OCI-LY1 (cell line): ENCODE measurements at regions not wholly inside any gene's neighbourhood (a gene's known extent, or its start where the extent isn't known, plus 50 kb on each side); places are given as distances from the start of the nearest gene placed in this dataset.

Source experiments
- H2AFZ ChIP-seq: fragments of 200-600 bp; sonication (generic), shearing (Covaris generic); 2 replicates; pipeline ENCODE4 v1.6.0; 2014; ENCODE audit warnings: antibody characterized with exemption, mild to moderate bottlenecking, low read length
- H3F3A ChIP-seq: fragments of 200-600 bp; sonication (generic), shearing (Covaris generic); 2 replicates; pipeline ENCODE4 v1.6.0; 2014; ENCODE audit warnings: mild to moderate bottlenecking, antibody characterized with exemption, low read length, moderate library complexity; ENCODE audit not compliant: insufficient read depth
- H3K27ac ChIP-seq: fragments of 200-600 bp; sonication (generic); 2 replicates; pipeline ENCODE4 v1.5.1; 2014; ENCODE audit warnings: low read length, mixed run types, mild to moderate bottlenecking, low read depth; ENCODE audit not compliant: poor library complexity, severe bottlenecking
- H3K27me3 ChIP-seq: fragments of 200-600 bp; sonication (generic); 2 replicates; pipeline ENCODE4 v1.6.0; 2014; ENCODE audit warnings: antibody characterized with exemption, mild to moderate bottlenecking, low read length, moderate library complexity; ENCODE audit not compliant: insufficient read depth
- H3K36me3 ChIP-seq: fragments of 200-600 bp; sonication (generic); 2 replicates; pipeline ENCODE4 v1.6.1; 2014; ENCODE audit warnings: mild to moderate bottlenecking, antibody characterized with exemption, low read length, moderate library complexity, mixed read lengths; ENCODE audit not compliant: insufficient read depth
- H3K4me1 ChIP-seq: fragments of 200-600 bp; sonication (generic); 2 replicates; pipeline ENCODE4 v1.5.1; 2014; ENCODE audit warnings: mild to moderate bottlenecking, low read length, moderate library complexity; ENCODE audit not compliant: insufficient read depth, severe bottlenecking
- H3K4me2 ChIP-seq: fragments of 200-600 bp; sonication (generic), shearing (Covaris generic); 2 replicates; pipeline ENCODE4 v1.6.1; 2014; ENCODE audit warnings: low read length
- H3K4me3 ChIP-seq: fragments of 200-600 bp; sonication (generic); 2 replicates; pipeline ENCODE4 v1.5.1; 2014; ENCODE audit warnings: low read length, low read depth, mild to moderate bottlenecking, mixed read lengths; ENCODE audit not compliant: poor library complexity, severe bottlenecking
- H3K79me2 ChIP-seq: fragments of 200-600 bp; shearing (Covaris generic); 2 replicates; pipeline ENCODE4 v1.6.1; 2016; ENCODE audit warnings: mixed run types, low read length, mixed read lengths; ENCODE audit not compliant: insufficient read depth
- H3K9ac ChIP-seq: fragments of 200-600 bp; sonication (generic), shearing (Covaris generic); 2 replicates; pipeline ENCODE4 v1.6.1; 2014; ENCODE audit warnings: mild to moderate bottlenecking, low read length, mixed read lengths
- H3K9me2 ChIP-seq: fragments of 200-600 bp; sonication (generic), shearing (Covaris generic); 2 replicates; pipeline ENCODE4 v1.6.1; 2014; ENCODE audit warnings: low read depth, mild to moderate bottlenecking, low read length, mixed read lengths
- H3K9me3 ChIP-seq: fragments of 200-600 bp; shearing (Covaris generic); 2 replicates; pipeline ENCODE4 v1.6.1; 2014; ENCODE audit warnings: low read length, mixed read lengths
- H4K20me1 ChIP-seq: fragments of 200-600 bp; sonication (generic), shearing (Covaris generic); 2 replicates; pipeline ENCODE4 v1.6.0; 2016; ENCODE audit warnings: mild to moderate bottlenecking, low read length; ENCODE audit not compliant: insufficient read depth
- CTCF ChIP-seq: fragments of 200-600 bp; sonication (generic), shearing (Covaris generic); IDR thresholded peaks from 2 replicates; pipeline ENCODE4 v1.5.1; 2017; ENCODE audit warnings: mild to moderate bottlenecking, antibody characterized with exemption, low read length, moderate library complexity, mixed read lengths
- EZH2 ChIP-seq: fragments of 200-600 bp; sonication (generic), shearing (Covaris generic); IDR thresholded peaks from 2 replicates; pipeline ENCODE4 v1.8.0; 2017; ENCODE audit warnings: borderline replicate concordance, mixed run types, mild to moderate bottlenecking, antibody characterized with exemption, low read length, moderate library complexity, mixed read lengths

GRCh38 chr9:2495221-2496005 is 126.2 kb upstream of the VLDLR start:
- Histone ChIP-seq H3K9me2 (no peaks in the 10 kb centered on the region), H3K36me3 (no peaks in the 10 kb centered on the region), H3K9ac (no peak overlapping the region), H3K4me3 (no peak overlapping the region), H3F3A (no peaks in the 10 kb centered on the region), H3K27ac (no peak overlapping the region), H3K79me2 (no peaks in the 10 kb centered on the region), H2AFZ (no peak overlapping the region), H3K27me3 (no peaks in the 10 kb centered on the region), H3K4me2 (no peak overlapping the region), H4K20me1 (no peaks in the 10 kb centered on the region), H3K4me1 (peaks cover 6% of the 10 kb centered on the region), H3K9me3 (no peaks in the 10 kb centered on the region)
- no peak for TF ChIP-seq CTCF

GRCh38 chr9:2496169-2496568 is 125.4 kb upstream of the VLDLR start:
- Histone ChIP-seq H3K4me3 (no peak overlapping the region), H3F3A (no peaks in the 10 kb centered on the region)
- TF ChIP-seq EZH2 (no peak), CTCF (no peak)

GRCh38 chr9:2496934-2497333 is 124.7 kb upstream of the VLDLR start:
- Histone ChIP-seq H3K27me3 (no peaks in the 10 kb centered on the region), H3K36me3 (no peaks in the 10 kb centered on the region), H3K79me2 (no peaks in the 10 kb centered on the region), H3K4me2 (no peak overlapping the region), H2AFZ (no peak overlapping the region), H3K4me1 (peaks cover 6% of the 10 kb centered on the region), H4K20me1 (no peaks in the 10 kb centered on the region), H3K4me3 (no peak overlapping the region), H3K9me2 (no peaks in the 10 kb centered on the region), H3K9me3 (no peaks in the 10 kb centered on the region), H3K27ac (no peak overlapping the region), H3K9ac (no peak overlapping the region), H3F3A (no peaks in the 10 kb centered on the region)
- TF ChIP-seq EZH2 (no peak), CTCF (no peak)

More at GRCh38 chr9:2496169-2496568, 125.4 kb upstream of the VLDLR start:
- no peak overlapping the region for H3K9ac ChIP-seq
- no peak overlapping the region for H3K4me2 ChIP-seq
- peaks cover 6% of the 10 kb centered on the region for H3K4me1 ChIP-seq
- H3K27ac ChIP-seq: no peak overlapping the region
- H4K20me1 ChIP-seq: no peaks in the 10 kb centered on the region
- H3K9me3 ChIP-seq: no peaks in the 10 kb centered on the region
- H3K36me3 ChIP-seq: no peaks in the 10 kb centered on the region
- H3K79me2 ChIP-seq: no peaks in the 10 kb centered on the region
- no peaks in the 10 kb centered on the region for H3K9me2 ChIP-seq
- no peaks in the 10 kb centered on the region for H3K27me3 ChIP-seq
- H2AFZ ChIP-seq: no peak overlapping the region
